ENCODE measurements at regions not wholly inside any gene's neighbourhood (a gene's known extent, or its start where the extent isn't known, plus 50 kb on each side); places are given as distances from the start of the nearest gene placed in this dataset.

DNA sequence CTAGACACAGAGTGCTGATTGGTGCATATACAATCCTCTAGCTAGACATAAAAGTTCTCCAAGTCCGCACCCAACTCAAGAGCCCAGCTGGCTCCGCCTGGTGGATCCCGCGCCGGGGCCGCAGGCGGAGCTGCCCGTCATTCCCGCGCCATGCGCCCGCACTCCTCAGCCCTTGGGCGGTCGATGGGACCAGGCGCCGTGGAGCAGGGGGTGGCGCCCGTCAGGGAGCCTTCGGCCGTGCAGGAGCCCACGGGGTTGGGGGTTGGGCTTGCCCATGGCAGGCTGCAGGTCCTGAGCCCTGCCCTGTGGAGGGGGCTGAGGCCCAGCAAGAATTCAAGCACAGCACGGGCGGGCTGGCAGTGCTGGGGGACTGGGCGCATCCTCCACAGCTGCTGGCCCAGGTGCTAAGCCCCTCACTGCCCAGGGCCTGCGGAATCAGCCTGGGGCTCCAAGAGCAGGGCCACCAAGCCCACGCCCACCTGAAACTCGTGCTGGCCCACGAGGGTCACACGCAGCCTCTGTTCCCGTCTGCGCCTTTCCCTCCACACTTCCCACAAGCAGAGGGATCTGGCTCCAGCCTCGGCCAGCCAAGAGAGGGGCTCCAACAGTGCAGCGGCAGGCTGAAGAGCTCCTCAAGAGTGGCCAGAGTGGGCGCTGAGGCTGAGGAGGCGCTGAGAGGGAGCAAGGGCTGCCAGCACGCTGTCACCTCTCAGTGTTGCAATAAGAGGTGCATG is 604.2 kb upstream of the POM121L12 start:
- Histone ChIP-seq H3K27me3 (replicated peaks; ENCODE audit: control insufficient read depth, insufficient read depth, low read length) (no peaks in the 10 kb centered on the region), H3K4me3 (ENCODE audit: low read depth, low read length) (no peak overlapping the region), H3K36me3 (ENCODE audit: control insufficient read depth, insufficient read depth, low read length) (no peaks in the 10 kb centered on the region), H3K4me1 (no peaks in the 10 kb centered on the region), H3K9me3 (no peaks in the 10 kb centered on the region)
- Mint-ChIP-seq H3K36me3 (ENCODE audit: insufficient read depth, unreplicated experiment) (no peaks in the 10 kb centered on the region), H3K9me3 (ENCODE audit: unreplicated experiment) (peaks cover 10% of the 10 kb centered on the region), H3K27me3 (ENCODE audit: insufficient read depth, unreplicated experiment) (peaks cover 2% of the 10 kb centered on the region), H3K4me1 (ENCODE audit: low read depth, unreplicated experiment) (no peaks in the 10 kb centered on the region), H3K4me3 (ENCODE audit: unreplicated experiment) (no peak overlapping the region), H3K27ac (ENCODE audit: unreplicated experiment) (no peak overlapping the region)
- TF ChIP-seq, protein P1, sequence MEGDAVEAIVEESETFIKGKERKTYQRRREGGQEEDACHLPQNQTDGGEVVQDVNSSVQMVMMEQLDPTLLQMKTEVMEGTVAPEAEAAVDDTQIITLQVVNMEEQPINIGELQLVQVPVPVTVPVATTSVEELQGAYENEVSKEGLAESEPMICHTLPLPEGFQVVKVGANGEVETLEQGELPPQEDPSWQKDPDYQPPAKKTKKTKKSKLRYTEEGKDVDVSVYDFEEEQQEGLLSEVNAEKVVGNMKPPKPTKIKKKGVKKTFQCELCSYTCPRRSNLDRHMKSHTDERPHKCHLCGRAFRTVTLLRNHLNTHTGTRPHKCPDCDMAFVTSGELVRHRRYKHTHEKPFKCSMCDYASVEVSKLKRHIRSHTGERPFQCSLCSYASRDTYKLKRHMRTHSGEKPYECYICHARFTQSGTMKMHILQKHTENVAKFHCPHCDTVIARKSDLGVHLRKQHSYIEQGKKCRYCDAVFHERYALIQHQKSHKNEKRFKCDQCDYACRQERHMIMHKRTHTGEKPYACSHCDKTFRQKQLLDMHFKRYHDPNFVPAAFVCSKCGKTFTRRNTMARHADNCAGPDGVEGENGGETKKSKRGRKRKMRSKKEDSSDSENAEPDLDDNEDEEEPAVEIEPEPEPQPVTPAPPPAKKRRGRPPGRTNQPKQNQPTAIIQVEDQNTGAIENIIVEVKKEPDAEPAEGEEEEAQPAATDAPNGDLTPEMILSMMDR (IDR thresholded peaks at IDR 0.05; ENCODE audit: insufficient read depth in 1 of 2, low read depth in 1 of 2, low read length in 1 of 2, severe bottlenecking in 1 of 2, unreplicated experiment in 1 of 2), result no peak
- BruUV-seq (replicated peaks), result no TSS peak
- intact Hi-C loops (cut with micrococcal nuclease; ENCODE audit: unreplicated experiment), result no loop called here
- ChIA-PET CTCF (no interaction called here), POLR2A (no interaction called here)
- no peak for DNase-seq

- Mint-ChIP-seq H3K9me3 (ENCODE audit: unreplicated experiment) (no peaks in the 10 kb centered on the region), H3K4me3 (ENCODE audit: unreplicated experiment) (no peak overlapping the region), H3K4me1 (ENCODE audit: low read depth, unreplicated experiment) (no peaks in the 10 kb centered on the region), H3K36me3 (ENCODE audit: insufficient read depth, unreplicated experiment) (no peaks in the 10 kb centered on the region), H3K27me3 (ENCODE audit: insufficient read depth, unreplicated experiment) (no peaks in the 10 kb centered on the region), H3K27ac (ENCODE audit: unreplicated experiment) (no peak overlapping the region)
- ChIA-PET POLR2A (no interaction called here), CTCF (no interaction called here)
- BruUV-seq (replicated peaks), result no TSS peak
- intact Hi-C loops (cut with micrococcal nuclease; ENCODE audit: unreplicated experiment), result no loop called here
- H3K36me3 ChIP-seq (ENCODE audit: control insufficient read depth, insufficient read depth, low read length), result no peaks in the 10 kb centered on the region
- no peak overlapping the region for H3K4me3 ChIP-seq (ENCODE audit: low read depth, low read length)
- TF ChIP-seq, protein P1 (IDR thresholded peaks at IDR 0.05; ENCODE audit: insufficient read depth in 1 of 2, low read depth in 1 of 2, low read length in 1 of 2, severe bottlenecking in 1 of 2, unreplicated experiment in 1 of 2), result no peak
- no peak for DNase-seq
- H3K27me3 ChIP-seq (replicated peaks; ENCODE audit: control insufficient read depth, insufficient read depth, low read length), result no peaks in the 10 kb centered on the region
- no peaks in the 10 kb centered on the region for H3K4me1 ChIP-seq
- peaks cover 3% of the 10 kb centered on the region; the same call in 1 of the 2 replicates for H3K9me3 ChIP-seq
Measured at GRCh38 chr7:52423251-52423650, 612.2 kb upstream of the POM121L12 start.

GRCh38 chr7:52413051-52413450 is 622.4 kb upstream of the POM121L12 start:
- Mint-ChIP-seq H3K27ac (ENCODE audit: unreplicated experiment) (no peak overlapping the region), H3K9me3 (ENCODE audit: unreplicated experiment) (no peaks in the 10 kb centered on the region), H3K4me3 (ENCODE audit: unreplicated experiment) (no peak overlapping the region), H3K36me3 (ENCODE audit: insufficient read depth, unreplicated experiment) (no peaks in the 10 kb centered on the region), H3K27me3 (ENCODE audit: insufficient read depth, unreplicated experiment) (no peaks in the 10 kb centered on the region), H3K4me1 (ENCODE audit: low read depth, unreplicated experiment) (no peaks in the 10 kb centered on the region)
- H3K9me3 ChIP-seq, result no peaks in the 10 kb centered on the region
- CTCF ChIA-PET, result no interaction called here
- H3K4me3 ChIP-seq (ENCODE audit: low read depth, low read length), result no peak overlapping the region
- TF ChIP-seq, protein P1 (IDR thresholded peaks at IDR 0.05; ENCODE audit: insufficient read depth in 1 of 2, low read depth in 1 of 2, low read length in 1 of 2, severe bottlenecking in 1 of 2, unreplicated experiment in 1 of 2), result no peak
- no peaks in the 10 kb centered on the region for H3K27me3 ChIP-seq (replicated peaks; ENCODE audit: control insufficient read depth, insufficient read depth, low read length)
- POLR2A ChIA-PET, result no interaction called here
- DNase-seq, result no peak
- no TSS peak for BruUV-seq (replicated peaks)
- intact Hi-C loops (cut with micrococcal nuclease; ENCODE audit: unreplicated experiment), result no loop called here
- no peaks in the 10 kb centered on the region for H3K36me3 ChIP-seq (ENCODE audit: control insufficient read depth, insufficient read depth, low read length)
- H3K4me1 ChIP-seq, result no peaks in the 10 kb centered on the region

All from Caco-2 (cell line).